ENCODE measurements at regions not wholly inside any gene's neighbourhood (a gene's known extent, or its start where the extent isn't known, plus 50 kb on each side); places are given as distances from the start of the nearest gene placed in this dataset.
A peak's percentile ranks its signal among the peaks of the same experiment; 100 is the strongest.

GRCh38 chr7:4468320-4469102 lies 213.6 kb upstream of the FOXK1 start:
- DNase-seq = no peak
- no peaks in the 10 kb centered on the region for H3K4me1 ChIP-seq
- Mint-ChIP-seq H3K27ac (ENCODE audit: unreplicated experiment) (no peak overlapping the region), H3K4me1 (ENCODE audit: low read depth, unreplicated experiment) (no peaks in the 10 kb centered on the region), H3K4me3 (ENCODE audit: unreplicated experiment) (no peak overlapping the region), H3K27me3 (ENCODE audit: insufficient read depth, unreplicated experiment) (no peaks in the 10 kb centered on the region), H3K36me3 (ENCODE audit: insufficient read depth, unreplicated experiment) (no peaks in the 10 kb centered on the region), H3K9me3 (ENCODE audit: unreplicated experiment) (no peaks in the 10 kb centered on the region)
- CTCF ChIA-PET = no interaction called here
- no TSS peak for BruUV-seq (replicated peaks)
- H3K36me3 ChIP-seq (ENCODE audit: control insufficient read depth, insufficient read depth, low read length) = no peaks in the 10 kb centered on the region
- intact Hi-C loops (cut with micrococcal nuclease; ENCODE audit: unreplicated experiment) = no loop called here
- POLR2A ChIA-PET = no interaction called here
- H3K27me3 ChIP-seq (replicated peaks; ENCODE audit: control insufficient read depth, insufficient read depth, low read length) = no peaks in the 10 kb centered on the region
- H3K4me3 ChIP-seq (ENCODE audit: low read depth, low read length) = no peak overlapping the region
- H3K9me3 ChIP-seq = no peaks in the 10 kb centered on the region
- TF ChIP-seq CTCF (IDR thresholded peaks at IDR 0.05; ENCODE audit: insufficient read depth in 1 of 2, low read depth in 1 of 2, low read length in 1 of 2, severe bottlenecking in 1 of 2, unreplicated experiment in 1 of 2) = no peak

GRCh38 chr7:4470246-4470645 lies 211.8 kb upstream of the FOXK1 start:
- intact Hi-C loops (cut with micrococcal nuclease; ENCODE audit: unreplicated experiment) = loop anchor here (10.0 kb wide), 1 partner anchor 95 kb away; no protein-coding TSS in a partner anchor
- BruUV-seq (replicated peaks) = no TSS peak
- H3K9me3 Mint-ChIP-seq (ENCODE audit: unreplicated experiment) = peaks cover 9% of the 10 kb centered on the region
- Histone ChIP-seq H3K27me3 (replicated peaks; ENCODE audit: control insufficient read depth, insufficient read depth, low read length) (no peaks in the 10 kb centered on the region), H3K36me3 (ENCODE audit: control insufficient read depth, insufficient read depth, low read length) (no peaks in the 10 kb centered on the region), H3K4me3 (ENCODE audit: low read depth, low read length) (no peak overlapping the region), H3K4me1 (no peaks in the 10 kb centered on the region), H3K9me3 (no peaks in the 10 kb centered on the region)
- no peak for TF ChIP-seq CTCF (IDR thresholded peaks at IDR 0.05; ENCODE audit: insufficient read depth in 1 of 2, low read depth in 1 of 2, low read length in 1 of 2, severe bottlenecking in 1 of 2, unreplicated experiment in 1 of 2)
- no peaks in the 10 kb centered on the region for H3K27me3 Mint-ChIP-seq (ENCODE audit: insufficient read depth, unreplicated experiment)
- H3K36me3 Mint-ChIP-seq (ENCODE audit: insufficient read depth, unreplicated experiment) = no peaks in the 10 kb centered on the region
- H3K27ac Mint-ChIP-seq (ENCODE audit: unreplicated experiment) = no peak overlapping the region
- ChIA-PET CTCF (no interaction called here), POLR2A (no interaction called here)
- H3K4me3 Mint-ChIP-seq (ENCODE audit: unreplicated experiment) = no peak overlapping the region
- peak in 1 of 2 experiments; percentile 28 for DNase-seq
- H3K4me1 Mint-ChIP-seq (ENCODE audit: low read depth, unreplicated experiment) = no peaks in the 10 kb centered on the region

GRCh38 chr7:4472728-4473127 lies 209.4 kb upstream of the FOXK1 start:
- Histone ChIP-seq H3K36me3 (ENCODE audit: control insufficient read depth, insufficient read depth, low read length) (no peaks in the 10 kb centered on the region), H3K4me3 (ENCODE audit: low read depth, low read length) (no peak overlapping the region), H3K4me1 (no peaks in the 10 kb centered on the region), H3K27me3 (replicated peaks; ENCODE audit: control insufficient read depth, insufficient read depth, low read length) (no peaks in the 10 kb centered on the region), H3K9me3 (no peaks in the 10 kb centered on the region)
- H3K27me3 Mint-ChIP-seq (ENCODE audit: insufficient read depth, unreplicated experiment) = no peaks in the 10 kb centered on the region
- ChIA-PET CTCF (no interaction called here), POLR2A (no interaction called here)
- no peaks in the 10 kb centered on the region for H3K4me1 Mint-ChIP-seq (ENCODE audit: low read depth, unreplicated experiment)
- peaks cover 10% of the 10 kb centered on the region for H3K9me3 Mint-ChIP-seq (ENCODE audit: unreplicated experiment)
- no TSS peak for BruUV-seq (replicated peaks)
- TF ChIP-seq CTCF (IDR thresholded peaks at IDR 0.05; ENCODE audit: insufficient read depth in 1 of 2, low read depth in 1 of 2, low read length in 1 of 2, severe bottlenecking in 1 of 2, unreplicated experiment in 1 of 2) = peak in 1 of 2 experiments; percentile 7
- H3K36me3 Mint-ChIP-seq (ENCODE audit: insufficient read depth, unreplicated experiment) = no peaks in the 10 kb centered on the region
- H3K4me3 Mint-ChIP-seq (ENCODE audit: unreplicated experiment) = no peak overlapping the region
- H3K27ac Mint-ChIP-seq (ENCODE audit: unreplicated experiment) = no peak overlapping the region
- intact Hi-C loops (cut with micrococcal nuclease; ENCODE audit: unreplicated experiment) = loop anchor here (10.0 kb wide), 1 partner anchor 98 kb away; no protein-coding TSS in a partner anchor
- DNase-seq = peak; percentile 17 to 43
